ENCODE measurements at regions not wholly inside any gene's neighbourhood (a gene's known extent, or its start where the extent isn't known, plus 50 kb on each side); places are given as distances from the start of the nearest gene placed in this dataset.

GRCh38 chr10:9895981-9896380, 1121.7 kb upstream of the CELF2 start:
- H3K9me3 ChIP-seq (ENCODE audit: low read depth), result no peaks in the 10 kb centered on the region
- H3K36me3 ChIP-seq, result no peaks in the 10 kb centered on the region
- DNase-seq (ENCODE audit: low read depth in 1 of 2, low spot score in 1 of 2), result no peak
- H3K4me1 ChIP-seq (ENCODE audit: low read depth), result no peaks in the 10 kb centered on the region
- TF ChIP-seq, protein P1, sequence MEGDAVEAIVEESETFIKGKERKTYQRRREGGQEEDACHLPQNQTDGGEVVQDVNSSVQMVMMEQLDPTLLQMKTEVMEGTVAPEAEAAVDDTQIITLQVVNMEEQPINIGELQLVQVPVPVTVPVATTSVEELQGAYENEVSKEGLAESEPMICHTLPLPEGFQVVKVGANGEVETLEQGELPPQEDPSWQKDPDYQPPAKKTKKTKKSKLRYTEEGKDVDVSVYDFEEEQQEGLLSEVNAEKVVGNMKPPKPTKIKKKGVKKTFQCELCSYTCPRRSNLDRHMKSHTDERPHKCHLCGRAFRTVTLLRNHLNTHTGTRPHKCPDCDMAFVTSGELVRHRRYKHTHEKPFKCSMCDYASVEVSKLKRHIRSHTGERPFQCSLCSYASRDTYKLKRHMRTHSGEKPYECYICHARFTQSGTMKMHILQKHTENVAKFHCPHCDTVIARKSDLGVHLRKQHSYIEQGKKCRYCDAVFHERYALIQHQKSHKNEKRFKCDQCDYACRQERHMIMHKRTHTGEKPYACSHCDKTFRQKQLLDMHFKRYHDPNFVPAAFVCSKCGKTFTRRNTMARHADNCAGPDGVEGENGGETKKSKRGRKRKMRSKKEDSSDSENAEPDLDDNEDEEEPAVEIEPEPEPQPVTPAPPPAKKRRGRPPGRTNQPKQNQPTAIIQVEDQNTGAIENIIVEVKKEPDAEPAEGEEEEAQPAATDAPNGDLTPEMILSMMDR (IDR thresholded peaks at IDR 0.05; ENCODE audit: low read depth, low read length), result no peak
- no peak overlapping the region for H3K4me3 ChIP-seq
- H3K27ac ChIP-seq, result no peak overlapping the region
- no peaks in the 10 kb centered on the region for H3K27me3 ChIP-seq

GRCh38 chr10:9898633-9899395, 1118.9 kb upstream of the CELF2 start:
- H3K27ac ChIP-seq, result no peak overlapping the region
- TF ChIP-seq, protein P1 (IDR thresholded peaks at IDR 0.05; ENCODE audit: low read depth, low read length), result no peak
- no peaks in the 10 kb centered on the region for H3K36me3 ChIP-seq
- H3K9me3 ChIP-seq (ENCODE audit: low read depth), result no peaks in the 10 kb centered on the region
- H3K4me1 ChIP-seq (ENCODE audit: low read depth), result no peaks in the 10 kb centered on the region
- H3K27me3 ChIP-seq, result no peaks in the 10 kb centered on the region
- no peak for DNase-seq (ENCODE audit: low read depth in 1 of 2, low spot score in 1 of 2)
- no peak overlapping the region for H3K4me3 ChIP-seq

GRCh38 chr10:9900751-9901150, 1116.9 kb upstream of the CELF2 start:
- no peak overlapping the region for H3K4me3 ChIP-seq
- H3K27me3 ChIP-seq, result no peaks in the 10 kb centered on the region
- no peaks in the 10 kb centered on the region for H3K4me1 ChIP-seq (ENCODE audit: low read depth)
- DNase-seq (ENCODE audit: low read depth in 1 of 2, low spot score in 1 of 2), result no peak
- H3K36me3 ChIP-seq, result no peaks in the 10 kb centered on the region
- TF ChIP-seq, protein P1 (IDR thresholded peaks at IDR 0.05; ENCODE audit: low read depth, low read length), result no peak
- no peaks in the 10 kb centered on the region for H3K9me3 ChIP-seq (ENCODE audit: low read depth)
- no peak overlapping the region for H3K27ac ChIP-seq

GRCh38 chr10:9901971-9902370, 1115.7 kb upstream of the CELF2 start:
- no peak for DNase-seq (ENCODE audit: low read depth in 1 of 2, low spot score in 1 of 2)
- TF ChIP-seq, protein P1 (IDR thresholded peaks at IDR 0.05; ENCODE audit: low read depth, low read length), result no peak
- no peak overlapping the region for H3K27ac ChIP-seq
- H3K27me3 ChIP-seq, result no peaks in the 10 kb centered on the region
- no peaks in the 10 kb centered on the region for H3K9me3 ChIP-seq (ENCODE audit: low read depth)
- no peaks in the 10 kb centered on the region for H3K4me1 ChIP-seq (ENCODE audit: low read depth)
- H3K36me3 ChIP-seq, result no peaks in the 10 kb centered on the region
- H3K4me3 ChIP-seq, result no peak overlapping the region

- Histone ChIP-seq H3K4me1 (ENCODE audit: low read depth) (no peaks in the 10 kb centered on the region), H3K27me3 (no peaks in the 10 kb centered on the region), H3K9me3 (ENCODE audit: low read depth) (no peaks in the 10 kb centered on the region), H3K36me3 (no peaks in the 10 kb centered on the region), H3K4me3 (no peak overlapping the region), H3K27ac (no peak overlapping the region)
- TF ChIP-seq, protein P1 (IDR thresholded peaks at IDR 0.05; ENCODE audit: low read depth, low read length), result no peak
- no peak for DNase-seq (ENCODE audit: low read depth in 1 of 2, low spot score in 1 of 2)
Measured at GRCh38 chr10:9910446-9910845, 1107.2 kb upstream of the CELF2 start.
